ENCODE measurements at regions not wholly inside any gene's neighbourhood (a gene's known extent, or its start where the extent isn't known, plus 50 kb on each side); places are given as distances from the start of the nearest gene placed in this dataset.

DNA sequence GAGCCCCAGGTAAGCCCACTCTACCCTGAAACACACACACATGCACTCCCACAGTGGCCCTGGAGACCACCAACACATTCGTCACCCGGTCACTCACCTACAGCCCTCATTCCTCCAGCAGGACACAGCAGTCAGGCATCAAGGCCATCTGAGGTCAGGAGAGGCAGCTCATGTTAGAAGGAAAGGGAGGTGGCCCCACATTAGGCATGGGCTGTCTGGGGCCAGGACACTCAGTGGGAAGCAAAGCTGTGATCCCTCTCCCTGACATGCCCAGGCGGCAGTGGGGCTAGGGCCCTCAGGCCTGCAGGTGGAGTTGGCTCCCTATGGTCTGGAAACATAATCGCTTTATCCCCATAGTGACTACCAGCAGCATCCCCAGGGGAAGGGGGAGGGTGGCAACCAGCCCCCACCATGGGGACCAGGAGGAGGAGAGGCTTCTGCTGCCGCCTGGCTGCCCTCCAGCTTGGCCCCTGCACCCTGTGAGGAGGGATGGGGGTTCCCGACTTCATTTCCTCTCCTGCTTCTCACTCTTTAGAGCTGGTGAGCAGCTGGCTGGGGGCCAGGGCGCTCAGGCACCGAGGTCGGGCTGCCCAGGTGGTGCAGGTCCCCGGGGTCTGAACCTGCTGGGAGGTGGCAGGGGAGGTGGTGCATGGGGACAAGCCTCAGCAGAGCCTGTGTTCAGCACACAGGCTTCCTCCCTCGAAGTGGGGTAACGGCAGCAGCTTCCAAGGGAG, 76.6 kb upstream of the CST7 start:
- no peak for DNase-seq (ENCODE audit: low spot score in 2 of 2, unreplicated experiment in 2 of 2)
- Mint-ChIP-seq H3K27me3 (ENCODE audit: low read depth) (peaks cover 2% of the 10 kb centered on the region), H3K9me3 (no peaks in the 10 kb centered on the region), H3K4me1 (no peaks in the 10 kb centered on the region), H3K27ac (no peak overlapping the region), H3K36me3 (no peaks in the 10 kb centered on the region), H3K4me3 (no peak overlapping the region)
- TF ChIP-seq, protein P1, sequence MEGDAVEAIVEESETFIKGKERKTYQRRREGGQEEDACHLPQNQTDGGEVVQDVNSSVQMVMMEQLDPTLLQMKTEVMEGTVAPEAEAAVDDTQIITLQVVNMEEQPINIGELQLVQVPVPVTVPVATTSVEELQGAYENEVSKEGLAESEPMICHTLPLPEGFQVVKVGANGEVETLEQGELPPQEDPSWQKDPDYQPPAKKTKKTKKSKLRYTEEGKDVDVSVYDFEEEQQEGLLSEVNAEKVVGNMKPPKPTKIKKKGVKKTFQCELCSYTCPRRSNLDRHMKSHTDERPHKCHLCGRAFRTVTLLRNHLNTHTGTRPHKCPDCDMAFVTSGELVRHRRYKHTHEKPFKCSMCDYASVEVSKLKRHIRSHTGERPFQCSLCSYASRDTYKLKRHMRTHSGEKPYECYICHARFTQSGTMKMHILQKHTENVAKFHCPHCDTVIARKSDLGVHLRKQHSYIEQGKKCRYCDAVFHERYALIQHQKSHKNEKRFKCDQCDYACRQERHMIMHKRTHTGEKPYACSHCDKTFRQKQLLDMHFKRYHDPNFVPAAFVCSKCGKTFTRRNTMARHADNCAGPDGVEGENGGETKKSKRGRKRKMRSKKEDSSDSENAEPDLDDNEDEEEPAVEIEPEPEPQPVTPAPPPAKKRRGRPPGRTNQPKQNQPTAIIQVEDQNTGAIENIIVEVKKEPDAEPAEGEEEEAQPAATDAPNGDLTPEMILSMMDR (IDR thresholded peaks at IDR 0.05; ENCODE audit: unreplicated experiment) = no peak

DNA sequence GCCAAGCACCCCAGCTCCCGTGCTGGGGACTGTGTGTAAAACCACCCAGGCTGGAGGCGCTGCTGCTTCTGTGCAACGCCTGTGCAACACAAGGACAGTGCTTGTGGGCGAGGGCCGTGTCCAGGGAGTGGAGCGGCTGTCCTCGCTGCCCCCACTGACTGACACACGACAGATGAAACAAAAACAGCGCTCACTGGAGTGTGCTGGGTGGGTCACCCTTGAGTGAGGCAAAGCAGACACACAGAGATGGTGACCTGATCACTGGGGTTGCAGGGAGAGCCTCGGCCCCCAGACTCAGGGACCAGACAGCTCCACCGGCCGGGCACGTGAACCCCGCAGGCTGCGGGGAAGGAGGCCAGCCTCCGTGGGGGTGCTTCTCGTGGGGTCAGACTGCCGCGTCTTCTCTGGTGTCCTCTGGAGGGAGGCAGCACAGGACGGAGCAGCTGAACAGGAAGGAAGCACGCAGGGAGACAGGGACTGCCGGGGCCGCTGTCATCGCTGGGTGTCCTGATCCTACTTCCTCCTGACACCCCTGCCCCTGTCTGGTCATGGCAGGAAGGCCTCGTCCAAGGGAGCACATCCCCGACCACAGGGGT, 75.9 kb upstream of the CST7 start:
- Mint-ChIP-seq H3K4me1 (no peaks in the 10 kb centered on the region), H3K36me3 (no peaks in the 10 kb centered on the region), H3K27ac (no peak overlapping the region), H3K4me3 (no peak overlapping the region), H3K9me3 (no peaks in the 10 kb centered on the region), H3K27me3 (ENCODE audit: low read depth) (peaks cover 2% of the 10 kb centered on the region)
- no peak for DNase-seq (ENCODE audit: low spot score in 2 of 2, unreplicated experiment in 2 of 2)
- TF ChIP-seq, protein P1 (IDR thresholded peaks at IDR 0.05; ENCODE audit: unreplicated experiment) = no peak

DNA sequence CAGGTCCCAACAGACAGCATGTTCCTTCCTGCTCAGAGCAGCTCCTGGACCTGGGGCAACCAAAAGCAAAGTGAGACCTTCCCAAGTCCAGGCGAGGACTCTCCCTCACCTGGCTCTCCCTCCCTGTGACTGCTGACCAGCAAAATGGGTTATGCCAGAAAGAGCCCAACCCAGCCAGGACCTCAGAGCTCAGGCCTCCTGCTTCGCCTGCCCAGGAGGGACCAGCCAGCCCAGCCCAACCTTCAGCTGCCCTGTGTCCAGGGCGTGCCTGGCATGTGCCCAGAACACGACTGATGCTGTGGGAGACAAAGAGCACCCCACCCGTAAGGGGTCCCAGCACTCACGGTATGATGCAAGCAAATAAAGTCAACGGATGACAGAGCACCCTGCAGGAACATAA, 74.0 kb upstream of the CST7 start:
- TF ChIP-seq, protein P1 (IDR thresholded peaks at IDR 0.05; ENCODE audit: unreplicated experiment) = no peak
- H3K36me3 Mint-ChIP-seq = no peaks in the 10 kb centered on the region
- H3K4me1 Mint-ChIP-seq = no peaks in the 10 kb centered on the region
- no peak for DNase-seq (ENCODE audit: low spot score in 2 of 2, unreplicated experiment in 2 of 2)
- no peak overlapping the region for H3K4me3 Mint-ChIP-seq
- H3K9me3 Mint-ChIP-seq = no peaks in the 10 kb centered on the region
- peaks cover 2% of the 10 kb centered on the region for H3K27me3 Mint-ChIP-seq (ENCODE audit: low read depth)
- no peak overlapping the region for H3K27ac Mint-ChIP-seq

DNA sequence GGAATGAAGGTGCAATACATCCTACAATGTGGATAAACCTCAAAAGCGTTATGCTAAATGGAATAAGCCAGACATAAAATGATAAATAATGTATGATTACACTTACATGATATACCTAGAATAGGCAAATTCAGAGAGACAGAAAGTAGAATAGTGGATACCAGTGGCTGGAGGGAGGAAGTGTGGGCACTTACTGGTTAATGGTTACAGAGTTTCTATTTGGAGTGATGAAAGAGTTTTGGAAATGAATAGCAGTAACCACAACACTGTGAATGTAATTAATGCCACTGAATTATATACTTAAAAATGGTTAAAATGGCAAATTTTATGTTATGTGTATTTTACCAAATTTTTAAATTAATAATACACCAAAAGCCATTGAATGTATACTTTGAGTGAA, 71.4 kb upstream of the CST7 start:
- H3K4me1 Mint-ChIP-seq = no peaks in the 10 kb centered on the region
- no peaks in the 10 kb centered on the region for H3K36me3 Mint-ChIP-seq
- TF ChIP-seq, protein P1 (IDR thresholded peaks at IDR 0.05; ENCODE audit: unreplicated experiment) = no peak
- no peaks in the 10 kb centered on the region for H3K9me3 Mint-ChIP-seq
- DNase-seq (ENCODE audit: low spot score in 2 of 2, unreplicated experiment in 2 of 2) = no peak
- no peak overlapping the region for H3K4me3 Mint-ChIP-seq
- no peak overlapping the region for H3K27ac Mint-ChIP-seq
- peaks cover 2% of the 10 kb centered on the region for H3K27me3 Mint-ChIP-seq (ENCODE audit: low read depth)

DNA sequence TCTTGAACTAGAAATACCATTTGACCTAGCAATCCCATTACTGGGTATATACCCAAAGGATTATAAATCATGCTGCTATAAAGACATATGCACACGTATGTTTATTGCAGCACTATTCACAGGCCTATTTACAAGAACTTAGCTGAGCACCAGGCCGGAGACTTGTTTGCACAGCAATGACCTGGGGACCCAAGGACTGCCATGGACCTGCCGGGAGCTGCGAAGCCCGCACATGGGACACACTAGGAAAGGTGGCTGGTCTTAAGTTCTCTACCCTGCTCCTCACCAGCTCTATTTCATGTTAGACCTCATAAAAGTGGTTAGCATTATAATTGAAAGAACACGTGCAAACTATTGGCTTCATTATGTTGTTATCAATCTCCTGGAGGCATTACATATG, 70.4 kb upstream of the CST7 start:
- Mint-ChIP-seq H3K36me3 (no peaks in the 10 kb centered on the region), H3K9me3 (peaks cover 7% of the 10 kb centered on the region), H3K4me1 (no peaks in the 10 kb centered on the region), H3K4me3 (no peak overlapping the region), H3K27ac (no peak overlapping the region), H3K27me3 (ENCODE audit: low read depth) (peaks cover 3% of the 10 kb centered on the region)
- TF ChIP-seq, protein P1 (IDR thresholded peaks at IDR 0.05; ENCODE audit: unreplicated experiment) = no peak
- no peak for DNase-seq (ENCODE audit: low spot score in 2 of 2, unreplicated experiment in 2 of 2)

All from mesothelial cell of epicardium (in vitro differentiated cells).